Neural progenitor cell (in vitro differentiated cells): ENCODE measurements at regions not wholly inside any gene's neighbourhood (a gene's known extent, or its start where the extent isn't known, plus 50 kb on each side); places are given as distances from the start of the nearest gene placed in this dataset.

Experiments used
- DNase-seq: peaks from one replicate; pipeline ENCODE4 v3.0.0-alpha.2; 2016; ENCODE audit warnings: low spot score
- H2AFZ ChIP-seq: fragments of 200-600 bp; sonication (generic); replicated peaks from 2 replicates; pipeline ENCODE4 v1.6.1; 2016; ENCODE audit warnings: antibody characterized with exemption
- H3F3A ChIP-seq: fragments of 200-600 bp; sonication (generic); 2 replicates; pipeline ENCODE4 v1.6.1; 2016; ENCODE audit warnings: antibody characterized with exemption, low read depth
- H3K27ac ChIP-seq: fragments of 200-600 bp; sonication (generic); 2 replicates; pipeline ENCODE4 v1.5.1; 2016; ENCODE audit warnings: mild to moderate bottlenecking
- H3K27me3 ChIP-seq: fragments of 200-600 bp; sonication (generic); 2 replicates; pipeline ENCODE4 v1.6.1; 2016; ENCODE audit warnings: mild to moderate bottlenecking, moderate library complexity
- H3K36me3 ChIP-seq: fragments of 200-600 bp; sonication (generic); 2 replicates; pipeline ENCODE4 v1.5.1; 2016
- H3K4me1 ChIP-seq: fragments of 200-600 bp; sonication (generic); 2 replicates; pipeline ENCODE4 v1.6.1; 2016; ENCODE audit warnings: mixed run types
- H3K4me2 ChIP-seq: fragments of 200-600 bp; sonication (generic); 2 replicates; pipeline ENCODE4 v1.6.1; 2016
- H3K4me3 ChIP-seq: fragments of 200-600 bp; sonication (generic); 2 replicates; pipeline ENCODE4 v1.5.1; 2016
- H3K79me2 ChIP-seq: fragments of 200-600 bp; sonication (generic); 2 replicates; pipeline ENCODE4 v1.6.1; 2016; ENCODE audit warnings: low read depth
- H3K9ac ChIP-seq: fragments of 200-600 bp; sonication (generic); 2 replicates; pipeline ENCODE4 v1.6.1; 2016
- H3K9me3 ChIP-seq: fragments of 200-600 bp; sonication (generic); 2 replicates; pipeline ENCODE4 v1.5.1; 2016; ENCODE audit warnings: low read depth
- H4K20me1 ChIP-seq: fragments of 200-600 bp; sonication (generic); 2 replicates; pipeline ENCODE4 v1.6.1; 2016; ENCODE audit warnings: low read depth
- H3K27ac Mint-ChIP-seq: 3 replicates; pipeline ENCODE4 v1.8.0; 2021; ENCODE audit warnings: mixed read lengths
- H3K27me3 Mint-ChIP-seq: 2 replicates; pipeline ENCODE4 v1.8.0; 2022; ENCODE audit warnings: low read depth, mild to moderate bottlenecking, inconsistent platforms, moderate library complexity, mixed read lengths; ENCODE audit not compliant: insufficient read depth
- H3K36me3 Mint-ChIP-seq: 3 replicates; pipeline ENCODE4 v1.8.0; 2021; ENCODE audit warnings: mixed read lengths
- H3K4me1 Mint-ChIP-seq: 3 replicates; pipeline ENCODE4 v1.8.0; 2021; ENCODE audit warnings: mixed read lengths
- H3K4me3 Mint-ChIP-seq: 3 replicates; pipeline ENCODE4 v1.8.0; 2021; ENCODE audit warnings: mild to moderate bottlenecking, moderate library complexity, mixed read lengths
- H3K9me3 Mint-ChIP-seq: 3 replicates; pipeline ENCODE4 v1.8.0; 2020; ENCODE audit warnings: mixed read lengths
- EZH2 ChIP-seq: fragments of 200-600 bp; sonication (generic); IDR thresholded peaks from 2 replicates; pipeline ENCODE4 v1.6.1; 2017; ENCODE audit warnings: antibody characterized with exemption, mild to moderate bottlenecking, moderate library complexity
- EZH2phosphoT487 ChIP-seq: fragments of 200-600 bp; sonication (generic); IDR thresholded peaks from 2 replicates; pipeline ENCODE4 v1.6.1; 2017; ENCODE audit warnings: antibody characterized with exemption
- TF ChIP-seq, protein P1 (sequence below): fragments of 200-600 bp; sonication (generic); IDR thresholded peaks from 2 replicates; pipeline ENCODE4 v1.5.1; 2017; ENCODE audit warnings: antibody characterized with exemption, mild to moderate bottlenecking

GRCh38 chr10:4093438-4093837 lies 308.4 kb upstream of the KLF6 start:
- H3K36me3 ChIP-seq: no peaks in the 10 kb centered on the region
- H3K27me3 ChIP-seq: no peaks in the 10 kb centered on the region
- Mint-ChIP-seq H3K4me3 (no peak overlapping the region), H3K27ac (no peak overlapping the region), H3K36me3 (no peaks in the 10 kb centered on the region), H3K9me3 (peaks cover 2% of the 10 kb centered on the region), H3K4me1 (no peaks in the 10 kb centered on the region), H3K27me3 (peaks cover 2% of the 10 kb centered on the region)
- H3K79me2 ChIP-seq: no peaks in the 10 kb centered on the region
- no peak overlapping the region for H2AFZ ChIP-seq
- no peak overlapping the region for H3K9ac ChIP-seq
- H4K20me1 ChIP-seq: no peaks in the 10 kb centered on the region
- H3K4me2 ChIP-seq: no peak overlapping the region
- no peaks in the 10 kb centered on the region for H3F3A ChIP-seq
- no peak overlapping the region for H3K4me3 ChIP-seq
- DNase-seq: no peak
- peaks cover 3% of the 10 kb centered on the region for H3K4me1 ChIP-seq
- H3K27ac ChIP-seq: no peak overlapping the region
- TF ChIP-seq EZH2: no peak
- TF ChIP-seq EZH2phosphoT487: no peak
- TF ChIP-seq, protein P1, sequence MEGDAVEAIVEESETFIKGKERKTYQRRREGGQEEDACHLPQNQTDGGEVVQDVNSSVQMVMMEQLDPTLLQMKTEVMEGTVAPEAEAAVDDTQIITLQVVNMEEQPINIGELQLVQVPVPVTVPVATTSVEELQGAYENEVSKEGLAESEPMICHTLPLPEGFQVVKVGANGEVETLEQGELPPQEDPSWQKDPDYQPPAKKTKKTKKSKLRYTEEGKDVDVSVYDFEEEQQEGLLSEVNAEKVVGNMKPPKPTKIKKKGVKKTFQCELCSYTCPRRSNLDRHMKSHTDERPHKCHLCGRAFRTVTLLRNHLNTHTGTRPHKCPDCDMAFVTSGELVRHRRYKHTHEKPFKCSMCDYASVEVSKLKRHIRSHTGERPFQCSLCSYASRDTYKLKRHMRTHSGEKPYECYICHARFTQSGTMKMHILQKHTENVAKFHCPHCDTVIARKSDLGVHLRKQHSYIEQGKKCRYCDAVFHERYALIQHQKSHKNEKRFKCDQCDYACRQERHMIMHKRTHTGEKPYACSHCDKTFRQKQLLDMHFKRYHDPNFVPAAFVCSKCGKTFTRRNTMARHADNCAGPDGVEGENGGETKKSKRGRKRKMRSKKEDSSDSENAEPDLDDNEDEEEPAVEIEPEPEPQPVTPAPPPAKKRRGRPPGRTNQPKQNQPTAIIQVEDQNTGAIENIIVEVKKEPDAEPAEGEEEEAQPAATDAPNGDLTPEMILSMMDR: no peak
- no peaks in the 10 kb centered on the region for H3K9me3 ChIP-seq

GRCh38 chr10:4088354-4089066 lies 303.5 kb upstream of the KLF6 start:
- Mint-ChIP-seq H3K9me3 (peaks cover 6% of the 10 kb centered on the region), H3K4me3 (no peak overlapping the region), H3K4me1 (peaks cover 12% of the 10 kb centered on the region), H3K27ac (no peak overlapping the region), H3K27me3 (peaks cover 2% of the 10 kb centered on the region), H3K36me3 (no peaks in the 10 kb centered on the region)
- DNase-seq: no peak
- H3K36me3 ChIP-seq: no peaks in the 10 kb centered on the region
- H3K27ac ChIP-seq: no peak overlapping the region
- no peaks in the 10 kb centered on the region for H4K20me1 ChIP-seq
- H3K4me2 ChIP-seq: no peak overlapping the region
- TF ChIP-seq EZH2 (no peak), EZH2phosphoT487 (no peak)
- TF ChIP-seq, protein P1: no peak
- H3F3A ChIP-seq: no peaks in the 10 kb centered on the region
- no peak overlapping the region for H2AFZ ChIP-seq
- no peaks in the 10 kb centered on the region for H3K27me3 ChIP-seq
- H3K9ac ChIP-seq: no peak overlapping the region
- H3K4me3 ChIP-seq: no peak overlapping the region
- no peaks in the 10 kb centered on the region for H3K79me2 ChIP-seq
- H3K9me3 ChIP-seq: no peaks in the 10 kb centered on the region
- peaks cover 10% of the 10 kb centered on the region for H3K4me1 ChIP-seq

GRCh38 chr10:4086131-4086898 lies 301.3 kb upstream of the KLF6 start:
- H3K9ac ChIP-seq: no peak overlapping the region
- H3K27me3 Mint-ChIP-seq: peaks cover 2% of the 10 kb centered on the region
- H3K36me3 ChIP-seq: no peaks in the 10 kb centered on the region
- no peaks in the 10 kb centered on the region for H3K9me3 ChIP-seq
- TF ChIP-seq EZH2 (no peak), EZH2phosphoT487 (no peak)
- TF ChIP-seq, protein P1: no peak
- peaks cover 15% of the 10 kb centered on the region for H3K4me1 Mint-ChIP-seq
- H3K36me3 Mint-ChIP-seq: no peaks in the 10 kb centered on the region
- DNase-seq: peak; percentile 23
- H3K4me3 ChIP-seq: no peak overlapping the region
- no peaks in the 10 kb centered on the region for H3K27me3 ChIP-seq
- H3K27ac ChIP-seq: no peak overlapping the region
- H3K9me3 Mint-ChIP-seq: peaks cover 6% of the 10 kb centered on the region
- H3K79me2 ChIP-seq: no peaks in the 10 kb centered on the region
- H2AFZ ChIP-seq: peak overlapping the region; percentile 51
- H3F3A ChIP-seq: no peaks in the 10 kb centered on the region
- no peak overlapping the region for H3K27ac Mint-ChIP-seq
- peaks cover 10% of the 10 kb centered on the region for H3K4me1 ChIP-seq
- H3K4me3 Mint-ChIP-seq: no peak overlapping the region
- H3K4me2 ChIP-seq: peak overlapping the region; percentile 41
- no peaks in the 10 kb centered on the region for H4K20me1 ChIP-seq
